Upper lobe of left lung (tissue), 6 donors: ENCODE measurements at regions not wholly inside any gene's neighbourhood (a gene's known extent, or its start where the extent isn't known, plus 50 kb on each side); places are given as distances from the start of the nearest gene placed in this dataset.

Source experiments
- ATAC-seq, 2 donors: fragments of 200-7000 bp; cut with Tn5 transposase; one replicate each; pipeline ENCODE4 v1.9.1; 2022; ENCODE audit warnings: mild to moderate bottlenecking in 2 of 2, moderate library complexity in 2 of 2; ENCODE audit not compliant: low FRiP score in 2 of 2
- DNase-seq, 2 donors: peaks; one replicate each; pipeline ENCODE4 v3.0.0-alpha.2; 2019 to 2020
- H3K27ac ChIP-seq, 4 donors: fragments of 200-600 bp; sonication (generic); one replicate each; pipeline ENCODE4 v1.5.1; 2016 to 2019
- H3K27me3 ChIP-seq, 4 donors: fragments of 200-600 bp; sonication (generic); one replicate each; pipeline ENCODE4 v1.5.1; 2017 to 2019
- H3K36me3 ChIP-seq, 4 donors: fragments of 200-600 bp; sonication (generic); one replicate each; pipeline ENCODE4 v1.5.1; 2016 to 2019
- H3K4me1 ChIP-seq, 4 donors: fragments of 200-600 bp; sonication (generic); one replicate each; pipeline ENCODE4 v1.5.1; 2018 to 2019
- H3K4me3 ChIP-seq, 4 donors: fragments of 200-600 bp; sonication (generic); one replicate each; pipeline ENCODE4 v1.5.1; 2017 to 2019; ENCODE audit warnings: mild to moderate bottlenecking in 2 of 4, moderate library complexity in 1 of 4
- H3K9me3 ChIP-seq, 4 donors: fragments of 200-600 bp; sonication (generic); one replicate each; pipeline ENCODE4 v1.5.1; 2018 to 2019
- CTCF ChIP-seq, 6 experiments: fragments of 450-650 bp in 4 of 6; fragments of 200-600 bp in 2 of 6; sonication (generic) in 2 of 6; IDR thresholded peaks; one replicate each; pipeline ENCODE4 v1.5.1; 2016 to 2019; ENCODE audit warnings: antibody characterized with exemption in 6 of 6
- EP300 ChIP-seq, 4 donors: sonication (generic); formaldehyde crosslinking; IDR thresholded peaks; one replicate each; pipeline ENCODE4 v1.5.1; 2017; ENCODE audit warnings: antibody characterized with exemption in 4 of 4, control low read depth in 2 of 4
- POLR2A ChIP-seq, 4 donors: fragments of 450-650 bp; IDR thresholded peaks; one replicate each; pipeline ENCODE4 v1.5.1; 2016 to 2017; ENCODE audit warnings: antibody characterized with exemption in 4 of 4, mild to moderate bottlenecking in 2 of 4
- POLR2AphosphoS5 ChIP-seq, 2 donors: sonication (generic); formaldehyde crosslinking; IDR thresholded peaks; one replicate each; pipeline ENCODE4 v1.5.1; 2017; ENCODE audit warnings: antibody characterized with exemption in 2 of 2
- WGBS, 2 donors: methylation state at CpG; one replicate each; pipeline ENCODE4 v1.1.5; 2017 to 2018; 5-methylcytosine and 5-hydroxymethylcytosine counted together
- donor health status: DM: no; HTN: no; CAD: no; lungs with moderate emphysema.
- donor health status: DM: no; HTN: yes; CAD: no; lungs with severe emphysema.

- Histone ChIP-seq H3K27me3 (no peaks in the 10 kb centered on the region), H3K4me1 (no peaks in the 10 kb centered on the region), H3K9me3 (no peaks in the 10 kb centered on the region), H3K36me3 (no peaks in the 10 kb centered on the region), H3K27ac (no peak overlapping the region), H3K4me3 (no peak overlapping the region)
- 78 to 90% methylated on average over 2 of the region's 2 CpGs for WGBS, 2 donors
- DNase-seq = no peak
- ATAC-seq = no peak
- TF ChIP-seq EP300 (IDR thresholded peaks at IDR 0.05) (no peak), POLR2AphosphoS5 (IDR thresholded peaks at IDR 0.05) (no peak), CTCF (IDR thresholded peaks at IDR 0.05) (no peak), POLR2A (IDR thresholded peaks at IDR 0.05) (no peak)
Measured at GRCh38 chr2:151138507-151138906, 123.2 kb downstream of the RBM43 start.

- Histone ChIP-seq H3K36me3 (no peaks in the 10 kb centered on the region), H3K27ac (no peak overlapping the region), H3K4me3 (no peak overlapping the region), H3K9me3 (no peaks in the 10 kb centered on the region), H3K4me1 (no peaks in the 10 kb centered on the region), H3K27me3 (no peaks in the 10 kb centered on the region)
- DNase-seq (no peak), ATAC-seq (no peak)
- WGBS, 2 donors = 81 to 85% methylated on average over 5 of the region's 5 CpGs
- TF ChIP-seq EP300 (IDR thresholded peaks at IDR 0.05) (no peak), CTCF (IDR thresholded peaks at IDR 0.05) (no peak), POLR2A (IDR thresholded peaks at IDR 0.05) (no peak), POLR2AphosphoS5 (IDR thresholded peaks at IDR 0.05) (no peak)
Measured at GRCh38 chr2:151137526-151137925, 124.1 kb downstream of the RBM43 start.

DNA sequence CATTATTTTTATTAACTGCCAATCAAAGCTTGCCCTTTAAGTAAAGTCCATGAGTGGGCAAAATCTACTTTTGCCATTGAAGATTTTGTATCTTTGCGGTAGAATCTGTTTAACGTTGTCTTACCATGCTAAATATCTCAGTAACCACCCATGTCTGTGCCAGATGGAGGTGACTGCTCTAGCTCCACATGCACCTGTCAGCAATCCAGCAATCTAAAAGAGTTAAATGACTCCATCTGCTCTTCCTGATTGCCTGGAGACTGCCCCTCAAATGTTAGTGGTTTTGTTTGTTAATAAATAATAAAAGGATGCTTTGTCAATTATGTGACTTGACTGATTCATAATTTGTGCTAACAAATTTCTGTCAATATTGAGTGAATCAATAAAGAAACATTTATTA, 141.7 kb downstream of the RBM43 start:
- Histone ChIP-seq H3K36me3 (no peaks in the 10 kb centered on the region), H3K27me3 (no peaks in the 10 kb centered on the region), H3K4me3 (no peak overlapping the region), H3K9me3 (no peaks in the 10 kb centered on the region), H3K27ac (no peak overlapping the region), H3K4me1 (no peaks in the 10 kb centered on the region)
- DNase-seq = no peak
- no peak for TF ChIP-seq CTCF (IDR thresholded peaks at IDR 0.05)
- 96 to 98% methylated on average over 2 of the region's 2 CpGs for WGBS, 2 donors
- no peak for ATAC-seq

- Histone ChIP-seq H3K9me3 (no peaks in the 10 kb centered on the region), H3K27me3 (no peaks in the 10 kb centered on the region), H3K27ac (no peak overlapping the region), H3K4me3 (no peak overlapping the region), H3K36me3 (no peaks in the 10 kb centered on the region), H3K4me1 (no peaks in the 10 kb centered on the region)
- TF ChIP-seq POLR2A (IDR thresholded peaks at IDR 0.05) = no peak
- TF ChIP-seq POLR2AphosphoS5 (IDR thresholded peaks at IDR 0.05) = no peak
- no peak for TF ChIP-seq EP300 (IDR thresholded peaks at IDR 0.05)
- no peak for TF ChIP-seq CTCF (IDR thresholded peaks at IDR 0.05)
- no peak for ATAC-seq
- no peak for DNase-seq
Measured at GRCh38 chr2:151119374-151119773, 142.3 kb downstream of the RBM43 start.

DNA sequence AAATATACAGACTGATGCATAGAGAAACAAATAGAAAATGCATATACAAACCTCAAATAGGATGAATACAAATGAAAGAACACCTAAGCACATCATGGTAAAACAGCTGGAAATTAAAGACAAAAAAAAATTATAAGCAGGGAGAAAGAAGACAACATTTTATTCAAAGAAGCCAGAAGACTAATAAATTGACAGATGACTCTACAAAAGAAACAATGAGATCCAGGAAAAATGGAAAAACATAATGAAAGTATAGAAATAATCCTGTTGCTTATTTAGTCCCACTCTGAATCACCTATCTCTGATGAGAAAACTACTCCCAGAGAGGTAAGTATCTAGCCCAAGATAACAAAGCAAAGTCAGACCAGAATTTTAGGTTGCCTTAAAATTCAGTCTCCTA, 143.4 kb downstream of the RBM43 start:
- TF ChIP-seq EP300 (IDR thresholded peaks at IDR 0.05) (no peak), POLR2A (IDR thresholded peaks at IDR 0.05) (no peak), POLR2AphosphoS5 (IDR thresholded peaks at IDR 0.05) (no peak), CTCF (IDR thresholded peaks at IDR 0.05) (no peak)
- DNase-seq (no peak), ATAC-seq (no peak)
- Histone ChIP-seq H3K36me3 (no peaks in the 10 kb centered on the region), H3K27ac (no peak overlapping the region), H3K27me3 (no peaks in the 10 kb centered on the region), H3K4me1 (no peaks in the 10 kb centered on the region), H3K9me3 (no peaks in the 10 kb centered on the region), H3K4me3 (no peak overlapping the region)
